A549 (cell line): ENCODE measurements at regions not wholly inside any gene's neighbourhood (a gene's known extent, or its start where the extent isn't known, plus 50 kb on each side); places are given as distances from the start of the nearest gene placed in this dataset.

Experiments
- CBX8 ChIP-seq: fragments of 200-600 bp; sonication (generic); IDR thresholded peaks from 2 replicates; pipeline ENCODE4 v1.6.1; 2016
- CEBPB ChIP-seq, 2 experiments: fragments of >200 bp in 1 of 2; sonication (Bioruptor Twin) in 1 of 2; formaldehyde crosslinking in 1 of 2; IDR thresholded peaks; 2 replicates each; pipeline ENCODE4 v1.6.1; 2012 to 2016
- ESRRA ChIP-seq: fragments of 150-350 bp; IDR thresholded peaks from 2 replicates; pipeline ENCODE4 v1.6.1; 2014; ENCODE audit warnings: mild to moderate bottlenecking, low read length, borderline replicate concordance
- JUNB ChIP-seq: fragments of >200 bp; sonication (Bioruptor Twin); formaldehyde crosslinking; IDR thresholded peaks from 2 replicates; pipeline ENCODE4 v1.6.1; 2016
- NR3C1 ChIP-seq: fragments of >200 bp; sonication (Bioruptor Twin); formaldehyde crosslinking; IDR thresholded peaks from 3 replicates; pipeline ENCODE4 v1.6.1; 2017
- PHF8 ChIP-seq: fragments of 200-600 bp; sonication (generic); IDR thresholded peaks from 2 replicates; pipeline ENCODE4 v1.6.1; 2016; ENCODE audit warnings: low read depth, mild to moderate bottlenecking, antibody characterized with exemption, moderate library complexity, borderline replicate concordance
- POLR2A ChIP-seq: IDR thresholded peaks from 2 replicates; pipeline ENCODE4 v1.6.1; 2012; ENCODE audit warnings: mild to moderate bottlenecking, low read length
- RAD21 ChIP-seq, 2 experiments: fragments of >200 bp in 1 of 2; sonication (Bioruptor Twin) in 1 of 2; formaldehyde crosslinking in 1 of 2; IDR thresholded peaks in 1 of 2; conservative IDR thresholded peaks in 1 of 2; 2 replicates in 1 of 2; 3 replicates in 1 of 2; pipeline ENCODE4 v1.6.1; 2012 to 2018; ENCODE audit warnings: inconsistent platforms in 1 of 2
- REST ChIP-seq: fragments of 200-600 bp; sonication (generic); IDR thresholded peaks from 2 replicates; pipeline ENCODE4 v1.6.1; 2016; ENCODE audit warnings: antibody characterized with exemption, mild to moderate bottlenecking, moderate library complexity
- SMC3 ChIP-seq: fragments of >200 bp; sonication (Bioruptor Twin); formaldehyde crosslinking; IDR thresholded peaks from 3 replicates; pipeline ENCODE4 v1.6.1; 2018; ENCODE audit warnings: inconsistent platforms
- SREBF2 ChIP-seq: fragments of 450-650 bp; IDR thresholded peaks from 2 replicates; pipeline ENCODE4 v1.6.1; 2014; ENCODE audit warnings: mild to moderate bottlenecking, moderate library complexity
- TP53 ChIP-seq: fragments of 250-450 bp; sonication (Bioruptor Pico); IDR thresholded peaks from 2 replicates; pipeline ENCODE4 v1.5.0; 2021; ENCODE audit warnings: mild to moderate bottlenecking, moderate library complexity
- TF ChIP-seq, protein P1 (sequence below): fragments of >200 bp; sonication (Bioruptor Twin); formaldehyde crosslinking; IDR thresholded peaks from 3 replicates; pipeline ENCODE4 v1.5.1; 2016
- TF ChIP-seq, protein P2 (sequence below): fragments of >200 bp; sonication (Bioruptor Twin); formaldehyde crosslinking; IDR thresholded peaks from 3 replicates; pipeline ENCODE4 v1.6.1; 2016

DNA sequence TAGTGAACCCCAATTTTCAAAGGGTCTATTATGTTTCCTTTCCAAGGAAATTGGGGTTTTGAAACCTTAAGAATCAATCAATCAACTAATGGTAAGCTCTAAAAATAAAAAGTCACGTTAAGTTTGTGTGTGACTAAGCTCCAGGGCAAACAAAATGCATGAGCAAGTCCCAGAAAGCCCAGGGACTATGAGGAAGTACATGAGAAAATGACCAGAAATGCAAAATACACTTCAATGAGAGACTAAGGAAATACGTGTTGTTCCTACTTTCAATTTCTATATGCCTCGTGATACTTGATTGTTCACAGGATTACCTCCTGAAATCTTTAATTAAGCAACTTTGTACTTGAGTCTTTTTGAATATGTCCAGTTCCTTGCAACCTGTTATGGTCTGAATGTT lies 684.4 kb upstream of the SYT4 start:
- TF ChIP-seq, protein P1, sequence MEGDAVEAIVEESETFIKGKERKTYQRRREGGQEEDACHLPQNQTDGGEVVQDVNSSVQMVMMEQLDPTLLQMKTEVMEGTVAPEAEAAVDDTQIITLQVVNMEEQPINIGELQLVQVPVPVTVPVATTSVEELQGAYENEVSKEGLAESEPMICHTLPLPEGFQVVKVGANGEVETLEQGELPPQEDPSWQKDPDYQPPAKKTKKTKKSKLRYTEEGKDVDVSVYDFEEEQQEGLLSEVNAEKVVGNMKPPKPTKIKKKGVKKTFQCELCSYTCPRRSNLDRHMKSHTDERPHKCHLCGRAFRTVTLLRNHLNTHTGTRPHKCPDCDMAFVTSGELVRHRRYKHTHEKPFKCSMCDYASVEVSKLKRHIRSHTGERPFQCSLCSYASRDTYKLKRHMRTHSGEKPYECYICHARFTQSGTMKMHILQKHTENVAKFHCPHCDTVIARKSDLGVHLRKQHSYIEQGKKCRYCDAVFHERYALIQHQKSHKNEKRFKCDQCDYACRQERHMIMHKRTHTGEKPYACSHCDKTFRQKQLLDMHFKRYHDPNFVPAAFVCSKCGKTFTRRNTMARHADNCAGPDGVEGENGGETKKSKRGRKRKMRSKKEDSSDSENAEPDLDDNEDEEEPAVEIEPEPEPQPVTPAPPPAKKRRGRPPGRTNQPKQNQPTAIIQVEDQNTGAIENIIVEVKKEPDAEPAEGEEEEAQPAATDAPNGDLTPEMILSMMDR = no peak
- TF ChIP-seq, protein P2, sequence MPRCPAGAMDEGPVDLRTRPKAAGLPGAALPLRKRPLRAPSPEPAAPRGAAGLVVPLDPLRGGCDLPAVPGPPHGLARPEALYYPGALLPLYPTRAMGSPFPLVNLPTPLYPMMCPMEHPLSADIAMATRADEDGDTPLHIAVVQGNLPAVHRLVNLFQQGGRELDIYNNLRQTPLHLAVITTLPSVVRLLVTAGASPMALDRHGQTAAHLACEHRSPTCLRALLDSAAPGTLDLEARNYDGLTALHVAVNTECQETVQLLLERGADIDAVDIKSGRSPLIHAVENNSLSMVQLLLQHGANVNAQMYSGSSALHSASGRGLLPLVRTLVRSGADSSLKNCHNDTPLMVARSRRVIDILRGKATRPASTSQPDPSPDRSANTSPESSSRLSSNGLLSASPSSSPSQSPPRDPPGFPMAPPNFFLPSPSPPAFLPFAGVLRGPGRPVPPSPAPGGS = no peak
- TF ChIP-seq RAD21 (conservative IDR thresholded peaks at IDR 0.05 in 1 of 2, IDR thresholded peaks at IDR 0.05 in 1 of 2) = no peak
- no peak for TF ChIP-seq SMC3
- TF ChIP-seq REST = no peak
- TF ChIP-seq SREBF2 = no peak
- TF ChIP-seq CBX8 = no peak
- no peak for TF ChIP-seq PHF8
- no peak for TF ChIP-seq POLR2A
- TF ChIP-seq TP53 (CRISPR knock-in tag) = no peak
- no peak for TF ChIP-seq CEBPB (IDR thresholded peaks at IDR 0.05)
- TF ChIP-seq ESRRA = no peak
- TF ChIP-seq NR3C1 = no peak
- no peak for TF ChIP-seq JUNB
